NCI-H1092 treated with DMSO at 0.1 percent for 48 hours (cell line): ENCODE measurements at regions not wholly inside any gene's neighbourhood (a gene's known extent, or its start where the extent isn't known, plus 50 kb on each side); places are given as distances from the start of the nearest gene placed in this dataset.

ENCODE experiments used
- DNase-seq: peaks from one replicate; lab custom pipeline; 2025; lab: John Stamatoyannopoulos, UW

DNA sequence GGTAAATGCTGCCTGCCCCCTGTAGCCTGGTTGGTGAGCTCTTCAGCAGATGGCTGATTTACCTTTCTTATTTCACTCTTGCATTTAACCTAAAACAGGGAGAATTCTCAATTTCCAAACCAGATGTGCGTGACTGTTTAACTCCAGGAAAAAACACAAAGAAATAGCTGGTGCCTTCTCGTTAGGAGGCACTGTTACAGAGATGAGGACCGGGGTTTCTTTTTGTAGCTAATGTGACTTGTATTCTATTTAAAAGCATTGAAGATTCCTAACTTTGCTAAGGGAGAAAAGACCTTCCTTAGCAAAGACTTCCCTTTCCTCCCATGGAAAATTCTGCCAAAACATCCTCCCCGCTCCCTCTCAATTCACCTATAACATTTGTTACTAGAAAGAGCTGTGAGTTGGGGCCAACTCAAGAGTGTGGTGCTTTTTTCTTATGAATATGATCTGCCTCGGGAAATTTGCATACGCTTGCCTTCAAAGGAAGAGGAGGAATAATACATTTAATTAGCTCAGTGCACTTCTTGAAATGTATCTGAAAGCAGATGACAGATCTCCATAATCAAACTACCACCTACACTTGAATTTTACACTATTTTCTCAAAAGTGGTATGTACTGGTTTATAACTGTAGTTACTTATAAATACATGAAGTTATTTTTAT is 102.0 kb upstream of the ARID2 start:
- DNase-seq, result no peak

GRCh38 chr12:45629292-45629691 is 100.2 kb upstream of the ARID2 start:
- DNase-seq, result no peak

DNA sequence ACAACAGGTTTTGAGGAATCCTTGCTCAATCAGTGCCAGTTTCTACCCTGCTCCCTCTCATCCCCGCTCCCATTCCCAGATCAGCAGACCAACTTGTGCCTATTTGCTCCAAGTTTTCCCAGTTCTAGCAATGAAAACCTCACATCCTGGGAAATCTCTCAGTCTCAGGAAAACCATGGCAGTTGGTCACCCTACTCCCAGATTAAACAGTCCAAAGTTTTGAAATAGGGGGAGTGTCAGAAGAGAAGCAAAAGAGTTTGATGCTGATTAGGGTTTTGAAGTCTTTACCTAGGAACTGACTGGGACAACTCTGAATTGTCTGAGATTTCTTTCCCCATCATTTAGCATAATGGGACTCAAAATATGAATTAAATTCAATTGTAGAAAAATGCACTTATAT is 95.8 kb upstream of the ARID2 start:
- no peak for DNase-seq

DNA sequence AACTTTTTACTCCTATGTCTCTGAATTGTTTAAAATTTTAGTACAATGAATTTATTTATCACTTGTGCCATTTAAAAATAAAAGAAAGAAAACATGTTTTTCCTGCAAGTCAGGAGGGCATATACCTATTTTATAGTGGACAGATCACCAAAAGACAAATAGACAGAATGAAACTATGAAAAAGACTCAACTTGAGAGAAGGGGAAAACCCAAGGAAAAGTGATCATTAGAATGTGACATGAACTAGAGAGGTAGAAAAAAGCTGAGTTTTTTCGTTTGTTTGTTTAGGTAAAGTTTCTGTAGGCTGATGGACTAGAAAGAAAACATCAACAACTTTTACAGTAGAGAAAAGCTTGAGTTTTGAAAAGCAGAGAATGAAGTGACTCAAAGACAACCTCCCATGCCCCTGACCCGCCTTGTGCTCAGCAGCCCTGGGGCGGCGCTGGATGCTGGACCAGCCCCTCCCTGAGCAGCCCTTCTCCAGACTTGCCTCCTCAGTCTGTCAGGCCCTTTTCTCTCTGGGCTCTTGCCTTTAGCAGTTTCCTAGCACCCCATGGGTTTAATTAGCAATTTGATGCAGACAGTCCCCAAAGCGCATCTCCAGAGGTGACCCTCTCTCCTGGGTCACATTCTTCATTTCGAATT is 95.1 kb upstream of the ARID2 start:
- DNase-seq, result no peak

DNA sequence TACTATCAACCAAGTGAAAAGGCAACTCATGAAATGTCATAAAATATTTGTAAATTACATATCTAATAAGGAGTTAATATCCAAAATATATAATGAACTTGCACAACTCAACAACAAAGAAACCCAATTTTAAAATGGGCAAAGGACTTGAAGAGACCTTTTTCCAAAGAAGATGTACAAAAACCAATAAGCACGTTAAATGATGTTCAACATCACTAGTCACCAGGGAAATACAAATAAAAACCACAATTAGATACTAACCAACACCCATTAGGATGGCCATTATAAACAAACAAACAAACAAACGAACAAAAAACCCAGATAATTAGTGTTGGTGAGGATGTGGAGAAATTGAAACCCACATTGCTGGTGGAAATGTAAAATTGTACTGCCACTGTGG is 92.3 kb upstream of the ARID2 start:
- DNase-seq, result no peak

- no peak for DNase-seq
Measured at GRCh38 chr12:45637706-45638105, 91.8 kb upstream of the ARID2 start.

- DNase-seq, result no peak
Measured at GRCh38 chr12:45638386-45638785, 91.1 kb upstream of the ARID2 start.

DNA sequence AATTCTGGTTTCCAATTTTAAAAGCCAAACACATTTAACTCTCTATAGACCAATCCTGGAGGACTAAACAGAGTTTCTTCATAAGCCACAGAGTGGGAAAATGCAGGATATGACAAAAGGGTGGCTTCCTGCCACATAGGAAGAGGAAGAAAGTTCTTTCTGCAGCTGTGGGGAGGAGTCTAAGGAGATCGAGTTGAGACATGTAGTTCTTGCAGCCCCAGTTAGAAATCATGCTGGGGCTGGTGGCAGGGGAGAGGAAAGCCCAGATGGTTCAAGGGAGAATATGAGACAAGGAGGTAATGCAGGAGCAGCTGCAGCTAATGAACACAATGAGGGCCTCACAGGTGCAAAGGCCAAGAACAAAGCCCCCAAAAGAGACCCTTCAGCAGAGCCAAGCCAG is 85.0 kb upstream of the ARID2 start:
- no peak for DNase-seq

- no peak for DNase-seq
Measured at GRCh38 chr12:45646851-45647581, 82.5 kb upstream of the ARID2 start.

GRCh38 chr12:45648070-45648469 is 81.4 kb upstream of the ARID2 start:
- peak; percentile 24 for DNase-seq

GRCh38 chr12:45651029-45651428 is 78.5 kb upstream of the ARID2 start:
- no peak for DNase-seq

GRCh38 chr12:45654002-45654665 is 75.4 kb upstream of the ARID2 start:
- no peak for DNase-seq

DNA sequence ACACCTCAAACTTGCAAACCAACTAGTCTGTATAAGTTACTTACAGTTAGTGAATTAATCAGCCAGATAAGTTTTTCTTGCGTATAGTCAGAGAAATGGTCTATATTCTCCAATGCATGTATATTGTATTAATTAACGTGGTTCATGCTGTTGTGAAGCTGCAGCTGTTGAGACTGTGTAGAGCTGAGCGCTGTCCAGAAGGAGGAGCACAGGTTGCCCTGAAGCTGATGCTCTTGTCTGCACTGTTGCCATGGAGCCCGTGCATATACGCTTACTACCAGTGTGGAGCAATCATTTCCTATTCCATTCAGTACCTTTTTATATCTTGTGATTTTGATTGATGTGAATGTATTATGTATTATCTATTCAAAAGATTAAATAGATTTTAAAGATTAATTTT is 74.3 kb upstream of the ARID2 start:
- peak; percentile 22 for DNase-seq

DNA sequence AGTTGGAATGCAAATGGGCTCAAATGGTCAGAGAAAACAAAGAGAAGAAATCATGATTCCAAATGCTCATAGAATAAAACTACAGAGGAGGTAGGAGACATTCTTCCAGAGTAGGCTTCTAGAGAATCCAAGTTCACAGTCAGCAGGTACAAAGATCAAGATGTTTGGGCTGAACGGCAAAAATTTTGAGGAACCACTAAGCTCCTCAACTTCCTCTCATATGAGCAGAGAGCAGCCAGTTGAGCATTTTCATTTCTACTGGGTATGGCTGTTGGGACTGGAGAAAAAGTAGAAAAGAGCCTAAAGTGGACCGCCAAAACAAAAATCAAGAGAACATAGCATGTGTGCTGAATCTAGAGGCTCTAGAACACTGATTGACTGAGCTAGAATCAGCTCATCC is 73.8 kb upstream of the ARID2 start:
- no peak for DNase-seq

- DNase-seq, result no peak
Measured at GRCh38 chr12:45658020-45658419, 71.5 kb upstream of the ARID2 start.

DNA sequence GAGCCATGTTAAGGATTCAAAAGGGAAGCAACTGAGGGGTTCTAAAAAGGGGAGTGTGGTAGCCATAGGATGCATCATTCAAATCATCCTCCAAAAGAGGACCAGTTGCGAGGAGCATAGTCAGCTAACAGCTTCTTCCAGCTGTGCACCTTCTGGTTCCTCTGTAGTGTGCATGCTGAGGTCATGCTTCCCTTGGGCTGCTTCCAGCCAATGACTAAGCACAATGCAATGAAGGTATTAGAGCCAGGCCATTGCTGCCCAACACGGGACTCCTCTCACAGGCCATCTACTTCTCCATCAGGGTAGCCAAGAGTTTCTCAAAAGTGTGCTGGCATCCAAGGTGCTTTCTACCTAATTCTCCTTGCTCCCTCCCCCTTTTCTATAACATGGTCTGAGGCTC is 69.2 kb upstream of the ARID2 start:
- DNase-seq, result no peak

DNA sequence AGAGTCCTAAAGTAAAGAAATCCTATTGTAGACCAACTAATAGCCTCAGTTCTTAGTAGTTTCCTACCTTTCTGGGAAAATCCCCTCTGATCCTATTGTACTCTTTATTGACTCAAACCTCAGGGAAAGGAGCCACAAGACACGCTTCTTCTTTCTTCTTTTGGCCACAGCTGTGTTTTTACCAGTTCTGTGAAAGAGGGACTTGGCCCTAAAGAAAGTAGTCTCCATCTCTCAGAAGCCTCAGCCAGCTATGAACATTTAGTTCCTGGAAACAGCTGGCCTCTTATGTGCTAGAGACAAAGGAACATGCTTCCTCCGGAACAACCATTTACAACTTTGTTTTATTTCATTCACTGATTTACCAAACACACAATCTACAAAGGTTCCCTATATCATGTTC is 66.1 kb upstream of the ARID2 start:
- DNase-seq, result no peak

DNA sequence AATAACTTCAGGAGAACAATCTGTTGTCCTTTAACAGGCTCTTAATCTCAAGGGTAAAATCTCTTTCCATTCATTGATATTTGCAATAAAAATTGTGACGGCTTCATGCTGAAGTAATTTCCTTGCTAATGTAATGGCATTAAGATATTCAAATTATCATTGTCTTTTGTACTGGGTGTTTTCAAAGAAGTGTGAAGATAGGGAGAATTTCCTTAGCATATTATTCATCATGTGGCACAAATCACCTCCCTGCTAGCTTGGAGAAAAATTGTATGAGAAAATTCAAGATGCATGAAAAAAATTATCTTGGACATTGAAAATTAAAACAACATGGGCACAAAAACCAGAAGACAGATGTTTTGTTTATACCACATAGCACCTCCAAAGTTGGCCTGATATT is 63.6 kb upstream of the ARID2 start:
- DNase-seq, result no peak

DNA sequence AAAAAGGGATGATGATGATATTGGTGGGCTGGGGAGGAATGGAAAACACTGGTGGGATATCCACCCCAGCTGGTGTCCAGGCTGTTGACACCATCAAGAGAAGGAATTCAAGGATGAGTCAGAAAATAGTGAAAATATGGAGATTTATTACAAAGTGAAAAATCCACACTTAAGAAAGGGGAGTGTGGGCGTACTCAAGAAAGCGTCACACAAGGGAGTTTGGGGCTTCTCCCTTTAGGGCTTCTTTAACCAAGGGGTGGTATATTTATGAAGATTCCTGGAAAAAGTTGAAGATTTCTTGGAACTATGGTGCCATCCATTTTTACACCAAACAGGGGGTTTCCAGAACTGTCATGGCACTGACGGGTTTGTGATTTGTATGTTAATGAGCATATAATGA is 63.1 kb upstream of the ARID2 start:
- DNase-seq, result no peak

GRCh38 chr12:45666816-45667215 is 62.7 kb upstream of the ARID2 start:
- no peak for DNase-seq

DNA sequence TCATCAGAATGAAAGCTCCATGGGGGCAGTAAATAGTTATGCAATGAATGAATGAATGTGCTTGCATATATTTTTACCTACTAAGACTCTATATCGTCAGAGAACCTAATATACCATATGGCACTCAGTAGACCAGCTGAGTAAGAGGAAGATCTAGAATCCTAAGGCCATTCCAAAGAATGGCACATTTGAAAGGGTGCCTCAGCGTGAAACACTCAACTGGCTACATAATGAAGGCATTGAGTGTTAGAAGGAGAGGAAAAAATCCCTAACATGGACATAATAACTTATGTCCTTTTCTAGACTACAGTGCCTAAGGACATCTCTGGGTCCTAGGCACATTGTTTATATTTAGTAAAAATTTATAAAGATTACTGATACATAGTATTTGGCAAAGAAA is 61.7 kb upstream of the ARID2 start:
- no peak for DNase-seq

GRCh38 chr12:45668641-45669040 is 60.9 kb upstream of the ARID2 start:
- no peak for DNase-seq

DNA sequence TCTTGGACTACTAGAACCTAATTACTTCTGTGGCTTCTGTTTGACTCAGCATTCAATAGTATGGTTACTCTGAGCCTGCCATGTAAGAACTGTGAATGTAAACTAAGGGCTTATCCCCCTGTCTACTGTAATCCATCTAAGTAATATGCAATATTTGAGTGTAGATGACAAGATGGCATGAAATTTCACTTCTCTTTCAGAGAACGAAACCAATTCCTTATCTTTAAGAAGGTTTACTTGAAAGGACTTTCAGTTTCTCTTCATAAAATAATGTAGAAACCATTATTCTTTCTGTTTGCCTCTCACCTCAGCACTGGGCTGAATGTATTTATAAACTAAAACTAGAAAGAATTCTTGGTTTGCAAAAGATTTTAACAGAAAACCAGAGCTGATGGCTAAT is 60.4 kb upstream of the ARID2 start:
- no peak for DNase-seq
